ENCODE measurements at regions not wholly inside any gene's neighbourhood (a gene's known extent, or its start where the extent isn't known, plus 50 kb on each side); places are given as distances from the start of the nearest gene placed in this dataset.

GRCh38 chr3:174777813-174778212, 81.3 kb upstream of the NAALADL2 start:
- TF ChIP-seq CTCF (IDR thresholded peaks at IDR 0.05; ENCODE audit: insufficient read depth, low read depth, low read length) (no peak), EZH2 (IDR thresholded peaks at IDR 0.05; ENCODE audit: insufficient read depth, low read length) (no peak)
